ENCODE measurements at regions not wholly inside any gene's neighbourhood (a gene's known extent, or its start where the extent isn't known, plus 50 kb on each side); places are given as distances from the start of the nearest gene placed in this dataset.

GRCh38 chr6:40187535-40188144, 253.4 kb upstream of the MOCS1 start (continued):
- TF ChIP-seq REST (IDR thresholded peaks at IDR 0.05; ENCODE audit: low read depth, low read length) (no peak), FOSL2 (IDR thresholded peaks at IDR 0.05; ENCODE audit: borderline replicate concordance, low read depth) (no peak), RXRA (IDR thresholded peaks at IDR 0.05; ENCODE audit: borderline replicate concordance, low read depth) (no peak), POLR2AphosphoS5 (IDR thresholded peaks at IDR 0.05; ENCODE audit: low read depth, low read length) (no peak), NFIC (IDR thresholded peaks at IDR 0.05; ENCODE audit: borderline replicate concordance) (no peak), GABPA (IDR thresholded peaks at IDR 0.05; ENCODE audit: low read depth) (no peak), USF1 (IDR thresholded peaks at IDR 0.05; ENCODE audit: borderline replicate concordance, low read depth) (no peak), YY1 (IDR thresholded peaks at IDR 0.05; ENCODE audit: low read depth) (no peak), RFX5 (IDR thresholded peaks at IDR 0.05; ENCODE audit: low read length) (no peak), PBX3 (IDR thresholded peaks at IDR 0.05) (no peak), RAD21 (IDR thresholded peaks at IDR 0.05; ENCODE audit: low read length) (no peak), TEAD4 (IDR thresholded peaks at IDR 0.05; ENCODE audit: borderline replicate concordance, insufficient read depth) (no peak)

- TF ChIP-seq CTCF (IDR thresholded peaks at IDR 0.05) = no peak
- no peak for TF ChIP-seq TEAD4 (IDR thresholded peaks at IDR 0.05; ENCODE audit: borderline replicate concordance, insufficient read depth)
- no peak for TF ChIP-seq RXRA (IDR thresholded peaks at IDR 0.05; ENCODE audit: borderline replicate concordance, low read depth)
- TF ChIP-seq IRF3 (IDR thresholded peaks at IDR 0.05; ENCODE audit: low read depth, low read length) = no peak
- TF ChIP-seq SMC3 (IDR thresholded peaks at IDR 0.05; ENCODE audit: low read depth, low read length) = no peak
- no peak for TF ChIP-seq POLR2AphosphoS5 (IDR thresholded peaks at IDR 0.05; ENCODE audit: low read depth, low read length)
- no peak for TF ChIP-seq RFX5 (IDR thresholded peaks at IDR 0.05; ENCODE audit: low read length)
- Histone ChIP-seq H3K79me2 (ENCODE audit: insufficient read depth) (no peaks in the 10 kb centered on the region), H3K9me3 (no peaks in the 10 kb centered on the region), H3K9ac (no peak overlapping the region), H3K9me2 (no peaks in the 10 kb centered on the region), H3F3A (replicated peaks; ENCODE audit: insufficient read depth) (no peaks in the 10 kb centered on the region), H3K27me3 (ENCODE audit: insufficient read depth) (no peaks in the 10 kb centered on the region), H3K4me1 (ENCODE audit: control insufficient read depth in 1 of 2, insufficient read depth in 2 of 2, low read depth in 1 of 2, low read length in 1 of 2) (no peaks in the 10 kb centered on the region; a peak in 1 of 4 replicates), H3K4me3 (ENCODE audit: low read depth in 2 of 2, low read length in 1 of 2) (no peak overlapping the region), H3K27ac (ENCODE audit: low read depth in 2 of 2, low read length in 1 of 2) (no peak overlapping the region), H2AFZ (ENCODE audit: low read depth) (no peak overlapping the region), H4K20me1 (ENCODE audit: insufficient read depth) (no peaks in the 10 kb centered on the region), H3K4me2 (no peak overlapping the region), H3K36me3 (replicated peaks in 1 of 2; ENCODE audit: control insufficient read depth in 1 of 2, insufficient read depth in 2 of 2, low read length in 1 of 2) (no peaks in the 10 kb centered on the region)
- ChIA-PET POLR2A (no interaction called here), CTCF (no interaction called here)
- DNase-seq = no peak
- whole genome bisulfite sequencing (ENCODE audit: low lambda C conversion rate) = 33% methylated on average over 1 of the region's 1 CpG
Measured at GRCh38 chr6:40185486-40185885, 251.2 kb upstream of the MOCS1 start.
